ENCODE measurements at regions not wholly inside any gene's neighbourhood (a gene's known extent, or its start where the extent isn't known, plus 50 kb on each side); places are given as distances from the start of the nearest gene placed in this dataset.

GRCh38 chr2:144751142-144751905 lies 231.4 kb upstream of the ZEB2 start:
- no peak overlapping the region for H3K27ac ChIP-seq
- in situ Hi-C loops (cut with HindIII; ENCODE audit: low pct_ligation_motif_present, low sequenced_read_pairs), result no loop called here
- no peak for DNase-seq
- TF ChIP-seq CTCF (IDR thresholded peaks at IDR 0.05; ENCODE audit: low read depth, low read length, missing control alignments), result no peak
- no peaks in the 10 kb centered on the region for H3K27me3 ChIP-seq (replicated peaks)
- no peak overlapping the region for H3K4me3 ChIP-seq (ENCODE audit: low read depth, low read length)
- no peaks in the 10 kb centered on the region for H3K36me3 ChIP-seq (replicated peaks)

- in situ Hi-C loops (cut with HindIII; ENCODE audit: low pct_ligation_motif_present, low sequenced_read_pairs), result no loop called here
- no peak for TF ChIP-seq CTCF (IDR thresholded peaks at IDR 0.05; ENCODE audit: low read depth, low read length, missing control alignments)
- Histone ChIP-seq H3K27me3 (replicated peaks) (no peaks in the 10 kb centered on the region), H3K27ac (no peak overlapping the region), H3K4me3 (ENCODE audit: low read depth, low read length) (no peak overlapping the region), H3K36me3 (replicated peaks) (no peaks in the 10 kb centered on the region)
- DNase-seq, result no peak
Observed at GRCh38 chr2:144749188-144749587, 229.3 kb upstream of the ZEB2 start.

GRCh38 chr2:144748443-144748842 lies 228.5 kb upstream of the ZEB2 start:
- no peaks in the 10 kb centered on the region for H3K27me3 ChIP-seq (replicated peaks)
- H3K36me3 ChIP-seq (replicated peaks), result no peaks in the 10 kb centered on the region
- in situ Hi-C loops (cut with HindIII; ENCODE audit: low pct_ligation_motif_present, low sequenced_read_pairs), result no loop called here
- no peak overlapping the region for H3K27ac ChIP-seq
- TF ChIP-seq CTCF (IDR thresholded peaks at IDR 0.05; ENCODE audit: low read depth, low read length, missing control alignments), result no peak
- no peak overlapping the region for H3K4me3 ChIP-seq (ENCODE audit: low read depth, low read length)
- DNase-seq, result no peak

GRCh38 chr2:144747571-144747970 lies 227.7 kb upstream of the ZEB2 start:
- in situ Hi-C loops (cut with HindIII; ENCODE audit: low pct_ligation_motif_present, low sequenced_read_pairs), result no loop called here
- Histone ChIP-seq H3K36me3 (replicated peaks) (no peaks in the 10 kb centered on the region), H3K4me3 (ENCODE audit: low read depth, low read length) (no peak overlapping the region), H3K27me3 (replicated peaks) (no peaks in the 10 kb centered on the region), H3K27ac (no peak overlapping the region)
- no peak for DNase-seq
- TF ChIP-seq CTCF (IDR thresholded peaks at IDR 0.05; ENCODE audit: low read depth, low read length, missing control alignments), result no peak

GRCh38 chr2:144745424-144745823 lies 225.5 kb upstream of the ZEB2 start:
- no peaks in the 10 kb centered on the region for H3K36me3 ChIP-seq (replicated peaks)
- no peak for TF ChIP-seq CTCF (IDR thresholded peaks at IDR 0.05; ENCODE audit: low read depth, low read length, missing control alignments)
- H3K4me3 ChIP-seq (ENCODE audit: low read depth, low read length), result no peak overlapping the region
- DNase-seq, result no peak
- in situ Hi-C loops (cut with HindIII; ENCODE audit: low pct_ligation_motif_present, low sequenced_read_pairs), result no loop called here
- H3K27ac ChIP-seq, result no peak overlapping the region
- H3K27me3 ChIP-seq (replicated peaks), result no peaks in the 10 kb centered on the region

GRCh38 chr2:144738749-144739148 lies 218.8 kb upstream of the ZEB2 start:
- no peak for DNase-seq
- TF ChIP-seq CTCF (IDR thresholded peaks at IDR 0.05; ENCODE audit: low read depth, low read length, missing control alignments), result no peak
- Histone ChIP-seq H3K36me3 (replicated peaks) (no peaks in the 10 kb centered on the region), H3K27me3 (replicated peaks) (no peaks in the 10 kb centered on the region), H3K4me3 (ENCODE audit: low read depth, low read length) (no peak overlapping the region), H3K27ac (no peak overlapping the region)
- in situ Hi-C loops (cut with HindIII; ENCODE audit: low pct_ligation_motif_present, low sequenced_read_pairs), result no loop called here
